HG02884 (cell line): ENCODE measurements at regions not wholly inside any gene's neighbourhood (a gene's known extent, or its start where the extent isn't known, plus 50 kb on each side); places are given as distances from the start of the nearest gene placed in this dataset.

ENCODE experiments used
- ATAC-seq: cut with Tn5 transposase; IDR thresholded peaks from one replicate; pipeline ENCODE4 v1.9.1; 2021; ENCODE audit warnings: mild to moderate bottlenecking, moderate library complexity; ENCODE audit not compliant: unreplicated experiment

DNA sequence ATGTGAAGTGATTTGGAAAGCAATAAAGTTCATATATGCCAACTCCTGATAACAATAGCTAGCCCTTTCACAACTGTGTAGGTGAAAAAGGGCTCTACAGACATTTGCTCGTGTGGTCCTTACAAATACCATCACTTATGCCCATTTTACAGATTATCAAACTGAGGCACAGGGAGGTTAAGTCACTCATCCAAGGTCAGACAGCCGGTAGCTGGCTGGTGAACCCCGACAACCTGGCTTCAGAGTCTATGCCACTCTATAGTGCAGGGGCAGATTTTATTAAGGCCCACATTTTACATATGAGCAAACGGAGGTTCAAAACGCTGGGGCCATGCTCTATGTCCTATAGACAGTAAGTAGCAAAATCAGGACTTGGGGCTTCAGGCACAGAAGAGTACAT lies 280.5 kb downstream of the RRAGC start:
- no peak for ATAC-seq

DNA sequence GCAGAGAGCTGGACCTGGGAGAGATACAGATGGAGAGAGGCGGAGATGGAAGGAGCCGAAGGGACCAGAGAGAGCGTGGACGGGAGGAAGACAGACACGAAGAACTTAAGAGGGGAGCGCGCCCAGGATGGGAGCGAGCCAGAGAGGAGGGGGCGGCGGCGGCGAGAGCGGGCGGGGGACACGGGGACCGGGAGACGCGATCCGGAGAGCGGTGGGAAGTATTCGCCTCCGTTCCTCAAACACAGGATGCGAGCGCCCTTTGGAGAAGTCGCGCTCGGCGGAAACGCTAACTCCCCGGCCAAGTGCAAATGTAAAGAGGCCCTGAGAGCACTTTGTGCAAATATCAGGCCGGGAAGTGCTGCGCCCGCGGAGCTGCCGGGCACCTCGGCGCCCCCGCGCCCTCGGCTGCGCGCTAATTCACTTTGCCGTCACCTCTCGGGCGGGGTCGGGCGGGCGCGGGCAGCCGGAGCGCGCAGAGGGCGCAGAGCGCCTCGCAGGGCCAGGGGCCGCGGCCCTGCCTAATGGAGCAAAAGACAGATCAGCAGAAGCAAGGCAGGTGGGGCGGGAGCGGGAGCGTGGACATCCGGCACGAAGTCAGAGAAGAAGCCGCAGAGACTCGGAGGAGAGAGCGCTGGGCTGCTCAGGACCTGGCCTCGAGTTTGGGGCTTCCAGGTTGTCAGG lies 281.2 kb downstream of the RRAGC start:
- no peak for ATAC-seq

DNA sequence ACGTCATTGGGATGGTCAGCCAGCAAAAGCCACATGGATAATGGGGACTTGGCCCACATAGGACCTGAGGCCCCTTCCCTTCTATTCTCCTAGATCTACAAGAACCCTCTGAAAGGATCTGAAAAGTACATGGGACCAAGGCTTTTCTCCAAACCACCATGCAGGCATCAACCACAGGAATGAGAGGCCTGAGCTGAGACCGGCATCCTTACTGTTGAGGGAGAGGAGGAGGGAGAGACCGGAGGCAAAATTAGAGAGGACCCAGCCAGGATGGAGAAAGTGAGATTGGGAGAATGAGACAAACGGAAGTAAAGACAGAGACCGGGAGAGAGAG lies 281.7 kb downstream of the RRAGC start:
- ATAC-seq: no peak

DNA sequence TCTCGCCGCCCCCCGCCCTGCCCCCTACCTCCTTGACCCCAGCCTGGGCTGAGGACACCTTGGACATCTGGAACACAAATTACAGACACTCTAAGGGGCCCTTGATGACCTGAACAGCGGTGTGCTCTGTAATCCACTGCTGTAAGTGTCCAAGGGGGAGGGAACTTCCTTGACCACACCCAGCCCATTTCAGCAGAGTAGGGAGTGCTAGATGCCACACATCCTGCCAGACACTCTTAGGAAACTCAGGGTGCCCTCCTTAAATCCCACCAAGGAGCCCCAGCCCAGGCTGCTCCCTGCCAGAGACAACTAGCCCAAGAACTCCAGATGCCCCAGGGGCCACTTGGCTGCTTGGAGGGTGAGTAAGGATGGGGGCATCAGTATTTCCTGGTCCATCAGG lies 282.2 kb downstream of the RRAGC start:
- ATAC-seq: no peak

DNA sequence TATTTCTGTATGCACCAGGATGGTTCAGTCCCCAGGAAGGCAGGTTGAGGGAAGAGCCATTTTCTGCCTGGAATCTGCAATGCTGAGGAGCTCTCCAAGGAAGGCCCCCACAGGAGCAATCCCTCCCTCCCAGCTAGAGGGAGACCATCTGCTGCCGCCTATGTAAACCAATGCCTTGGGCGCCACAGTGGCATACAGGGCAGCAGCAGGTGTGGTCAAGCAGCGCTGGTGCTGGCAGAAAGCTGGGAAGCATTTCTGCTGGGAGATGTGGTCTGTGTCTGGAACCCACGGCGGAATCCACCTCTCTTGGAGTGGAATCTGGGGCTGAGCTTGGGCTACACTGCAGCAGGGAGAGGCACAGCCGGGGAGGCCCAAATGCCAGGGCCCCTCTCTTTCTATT lies 283.3 kb downstream of the RRAGC start:
- no peak for ATAC-seq

DNA sequence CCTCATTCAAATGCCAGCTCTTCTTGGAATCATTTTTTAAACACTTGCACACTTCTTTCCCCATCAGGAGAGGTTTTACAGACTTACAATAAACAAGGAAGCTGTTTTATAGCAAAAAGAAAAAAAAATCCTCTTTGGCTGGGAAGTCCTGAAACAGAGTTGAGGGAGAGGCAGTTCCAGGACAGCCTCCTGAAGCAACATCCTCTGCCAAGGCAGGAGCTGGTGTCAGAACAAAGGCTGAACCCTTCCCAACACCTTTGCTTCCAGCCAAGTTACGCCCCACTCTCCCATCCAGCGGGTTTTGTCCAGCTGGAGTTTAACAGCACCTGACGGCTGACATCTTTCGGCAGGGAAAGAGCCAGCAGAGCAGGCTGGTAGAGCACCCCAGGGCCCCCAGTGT lies 287.8 kb downstream of the RRAGC start:
- no peak for ATAC-seq

DNA sequence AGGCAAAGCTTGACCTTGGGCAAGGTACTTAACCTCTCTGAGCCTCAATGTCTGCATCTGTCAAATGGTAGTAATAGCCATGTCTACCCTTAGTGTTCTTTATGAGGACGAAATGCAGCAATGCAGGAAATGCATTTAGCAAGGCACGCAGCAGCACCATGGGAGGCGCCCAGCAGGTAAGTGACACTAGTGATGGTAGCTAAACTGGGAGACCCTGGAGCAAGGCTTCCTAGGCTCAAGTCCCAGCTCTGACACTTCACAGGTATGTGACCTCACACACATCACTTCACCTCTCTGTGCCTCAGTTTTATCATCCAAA lies 289.0 kb downstream of the RRAGC start:
- ATAC-seq: no peak

DNA sequence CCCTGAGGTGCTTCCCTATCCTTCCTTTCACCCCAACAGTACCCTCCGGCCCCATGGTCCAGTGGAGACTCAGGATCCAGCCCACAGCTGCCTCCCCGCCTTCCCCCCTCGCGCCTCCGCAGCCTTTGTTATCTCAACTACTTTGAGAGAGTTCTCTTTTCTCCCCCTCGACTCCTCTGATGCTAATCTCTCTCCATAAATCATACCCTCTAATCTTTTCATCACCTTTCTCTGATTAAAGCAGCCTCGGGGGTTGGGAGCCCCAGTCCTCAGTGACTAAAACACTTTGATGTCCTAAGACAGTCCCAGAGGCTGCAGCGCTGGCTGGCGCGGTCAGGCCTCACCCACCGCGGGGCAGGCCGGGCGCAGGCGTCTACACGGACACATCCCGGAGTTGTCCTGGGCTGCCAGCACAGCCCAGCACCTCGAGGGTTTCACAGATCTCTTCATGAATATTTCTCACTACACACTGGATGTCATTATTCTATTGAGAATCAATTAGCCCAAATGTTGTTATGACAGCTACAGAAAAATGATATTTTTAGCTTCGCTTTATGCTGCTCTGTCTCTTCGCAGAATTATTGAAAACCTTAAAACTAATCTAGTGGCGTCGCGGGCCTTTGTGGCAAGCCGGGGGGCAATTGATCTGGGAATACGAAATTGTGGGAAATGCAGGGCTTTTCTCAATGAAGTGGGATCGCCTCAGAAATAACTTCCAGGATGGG lies 289.5 kb downstream of the RRAGC start:
- ATAC-seq: no peak

DNA sequence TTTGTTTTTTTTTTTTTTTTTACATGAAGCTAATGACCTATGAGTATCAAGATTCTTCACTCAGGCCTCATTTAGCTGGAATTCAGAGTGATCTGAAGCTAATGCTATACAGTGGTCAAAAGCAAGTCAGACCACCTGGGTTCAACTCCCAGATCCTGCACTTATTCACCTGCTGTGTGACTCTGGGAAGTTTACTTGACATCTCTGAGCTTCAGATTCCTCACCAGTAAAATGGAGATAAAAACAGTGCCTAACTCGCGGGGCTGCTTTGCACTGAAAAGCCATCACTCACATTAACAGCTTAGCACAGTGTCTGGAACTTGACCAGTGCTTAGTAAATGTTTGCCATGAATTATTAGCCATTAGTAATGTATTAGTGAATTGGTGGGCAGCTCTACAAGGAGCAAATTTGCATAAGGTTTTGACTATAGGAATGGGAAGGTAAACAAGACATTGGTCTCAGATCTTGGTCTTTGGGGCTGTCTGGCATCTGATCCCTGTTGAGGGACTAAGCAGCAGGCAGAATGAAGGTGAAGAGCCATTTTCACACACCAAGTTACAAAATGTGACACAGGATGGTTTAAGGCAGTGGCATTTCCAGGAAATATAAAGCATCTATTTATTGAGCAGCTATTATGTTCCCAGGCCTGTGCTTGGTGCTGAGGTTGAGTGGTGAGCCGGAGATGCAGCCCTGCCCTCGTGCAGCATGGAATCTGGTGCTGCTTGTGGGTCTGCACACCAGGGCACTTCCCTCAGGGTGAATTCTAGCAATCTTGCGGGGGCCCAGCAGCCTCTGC lies 291.3 kb downstream of the RRAGC start:
- ATAC-seq: no peak

DNA sequence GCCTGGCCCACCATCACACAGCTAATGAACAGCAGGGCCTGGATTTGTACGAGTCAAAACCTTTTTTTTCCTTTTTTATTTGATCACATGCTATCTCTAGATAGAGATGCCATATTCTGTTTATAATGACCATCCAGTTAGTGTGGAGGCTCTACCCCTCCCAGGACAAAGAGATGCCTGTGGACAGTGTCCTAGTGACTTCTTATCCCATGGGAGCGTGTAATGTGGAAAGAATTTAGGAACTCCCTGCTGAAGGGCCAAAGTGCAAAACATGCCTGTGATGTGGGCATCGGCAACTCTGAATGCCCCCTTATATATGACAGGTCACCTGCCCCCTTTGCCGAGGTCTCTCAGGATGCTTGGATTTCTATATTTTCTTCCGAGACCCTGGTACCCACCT lies 292.2 kb downstream of the RRAGC start:
- no peak for ATAC-seq

DNA sequence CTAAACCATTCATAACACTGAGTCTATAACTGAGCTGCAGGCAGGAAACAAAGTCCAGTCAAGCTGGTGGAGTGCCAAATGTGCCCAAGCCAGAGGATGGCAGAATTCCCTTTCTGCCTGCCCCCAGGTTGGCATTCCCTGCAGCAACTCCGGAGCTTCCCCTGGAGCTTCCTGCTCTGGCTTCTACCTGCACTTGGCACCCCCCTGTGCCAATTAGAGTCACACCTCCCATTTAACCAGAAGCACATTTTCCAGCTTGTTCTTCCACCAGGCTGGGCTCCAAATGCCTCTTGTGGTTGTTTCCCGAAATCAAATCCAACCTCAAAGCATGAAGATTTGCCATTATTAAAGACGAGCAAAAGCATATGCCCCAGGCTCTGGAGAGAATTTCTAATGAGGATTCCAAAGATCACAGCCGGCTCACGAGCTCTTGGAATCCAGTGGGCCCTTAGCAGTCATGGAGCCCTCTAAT lies 294.5 kb downstream of the RRAGC start:
- ATAC-seq: no peak

DNA sequence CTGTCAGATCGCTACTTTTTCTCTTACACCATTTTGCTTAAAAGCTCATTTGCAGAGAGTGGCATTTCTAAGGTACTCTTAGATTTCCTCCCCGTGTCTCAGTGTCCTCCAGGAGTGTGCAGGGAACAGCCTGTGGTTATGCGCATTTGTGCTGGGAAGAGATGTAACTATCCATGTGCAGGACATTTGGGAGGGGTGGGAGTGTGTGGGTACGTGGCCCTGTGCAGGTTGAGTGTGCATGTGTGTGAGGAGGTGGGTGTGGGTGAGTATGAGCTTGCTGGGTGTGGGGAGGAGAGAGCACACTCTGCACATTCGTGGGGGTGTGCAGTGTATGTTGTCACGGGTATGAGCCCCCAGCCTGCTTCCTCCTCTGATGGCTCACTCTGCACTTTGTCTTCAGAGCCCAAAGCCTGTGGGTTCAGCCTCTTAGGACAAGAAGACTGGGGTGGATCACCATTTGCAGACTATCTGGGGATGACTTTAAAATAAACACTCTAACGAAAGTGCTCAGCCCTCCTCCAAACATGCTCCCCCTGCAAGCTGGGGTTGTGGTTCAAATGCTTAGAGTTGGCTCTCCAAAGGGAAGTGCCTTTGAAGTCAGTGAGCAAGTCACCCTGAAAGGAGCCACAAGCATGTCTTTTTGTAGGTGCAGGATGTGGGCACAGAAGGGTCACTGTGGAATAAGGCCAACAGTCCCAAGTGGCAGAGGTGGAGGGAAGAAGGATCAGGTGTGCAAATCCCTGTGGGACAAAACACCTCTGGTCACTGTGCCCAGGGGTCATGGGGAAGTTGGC lies 295.4 kb downstream of the RRAGC start:
- no peak for ATAC-seq

DNA sequence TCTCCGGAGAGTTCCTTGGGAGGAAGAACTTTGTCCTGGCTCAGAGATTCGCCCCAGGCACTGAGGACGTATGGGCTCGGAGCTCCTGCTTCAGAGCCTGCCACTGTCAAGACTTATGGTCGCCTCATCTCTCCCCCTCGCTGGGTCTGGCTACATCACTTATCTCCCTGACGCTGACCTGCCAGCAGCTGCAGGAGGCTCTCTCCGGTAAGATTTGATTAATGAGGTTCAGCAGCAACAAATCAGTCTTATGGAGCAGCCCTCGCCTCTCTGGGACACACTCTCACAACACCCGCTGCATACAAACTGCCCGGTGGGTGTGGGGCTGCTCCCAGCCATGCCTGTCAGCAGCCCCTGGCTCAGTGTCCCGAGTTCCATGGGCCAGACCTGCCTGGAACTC lies 297.8 kb downstream of the RRAGC start:
- ATAC-seq: no peak

DNA sequence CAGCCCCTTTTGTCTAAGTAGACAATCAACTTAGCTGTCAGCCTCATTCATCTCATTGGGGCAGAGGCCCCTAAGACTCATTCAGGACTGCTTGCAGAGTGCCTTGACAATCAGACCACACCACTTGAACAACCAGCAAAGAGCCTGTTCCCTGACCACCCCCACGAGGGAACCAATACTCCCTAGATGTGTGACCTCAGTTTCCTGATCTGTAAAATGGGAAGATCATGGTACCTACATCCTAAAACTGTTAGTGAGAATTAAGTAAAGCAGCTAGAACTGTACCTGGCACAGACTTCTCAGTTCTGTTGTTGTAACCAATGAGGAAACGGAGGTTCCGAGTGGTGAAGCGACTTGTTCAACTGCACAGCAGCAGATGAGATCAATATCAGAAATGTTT lies 298.5 kb downstream of the RRAGC start:
- no peak for ATAC-seq

DNA sequence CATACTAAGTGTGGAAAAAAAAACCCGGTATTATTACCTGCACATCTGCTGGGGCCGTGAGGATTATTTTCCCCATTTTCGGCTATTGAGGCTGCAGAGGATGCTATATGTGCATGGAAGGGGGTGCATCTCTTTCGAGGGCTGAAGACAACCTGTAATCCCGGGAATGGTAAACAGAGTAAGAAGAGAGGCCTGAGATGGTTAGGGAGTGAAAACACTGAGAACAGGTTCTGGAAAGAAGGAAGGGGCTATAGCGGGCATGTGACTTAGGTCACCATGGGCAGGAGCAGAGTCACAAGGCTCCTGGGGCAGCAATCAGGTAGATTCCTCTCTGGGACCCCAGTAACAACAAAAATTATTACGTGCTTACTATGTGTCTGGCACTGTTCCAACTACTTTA lies 299.1 kb downstream of the RRAGC start:
- ATAC-seq: no peak

DNA sequence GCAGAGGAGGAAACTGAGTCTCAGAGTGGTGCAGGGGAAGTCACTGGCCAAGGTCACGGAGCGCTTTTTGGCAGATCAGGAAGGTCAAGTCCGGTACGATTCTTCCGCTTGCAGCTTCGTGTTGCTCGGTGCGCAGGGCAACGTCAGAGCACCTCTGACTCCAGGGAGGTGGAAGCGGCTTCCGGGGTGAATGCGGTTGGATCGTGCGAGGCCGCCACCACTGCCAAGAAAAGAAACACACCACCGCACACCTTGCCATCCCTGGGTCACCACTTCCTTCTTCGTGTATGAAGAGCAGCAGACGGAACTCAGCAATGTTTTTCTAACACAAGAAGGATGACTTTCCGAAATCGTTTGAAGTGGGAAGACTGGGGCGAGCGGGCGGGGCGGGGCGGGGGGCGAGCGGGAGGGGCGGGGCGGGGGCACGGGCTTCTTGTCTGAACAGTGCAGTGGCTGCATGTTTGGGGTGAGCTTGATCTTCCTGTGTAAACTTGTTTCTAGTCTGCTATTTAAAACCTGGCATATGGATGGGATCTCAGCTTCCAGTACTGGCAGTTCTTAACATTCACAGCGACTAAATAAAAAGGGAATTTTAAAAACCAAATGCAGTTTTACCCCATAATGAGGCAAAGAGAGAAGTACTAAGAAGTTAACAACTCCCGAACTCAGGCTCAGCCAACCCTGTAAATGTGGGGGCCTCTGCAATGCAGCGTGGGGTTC lies 300.0 kb downstream of the RRAGC start:
- ATAC-seq: no peak

DNA sequence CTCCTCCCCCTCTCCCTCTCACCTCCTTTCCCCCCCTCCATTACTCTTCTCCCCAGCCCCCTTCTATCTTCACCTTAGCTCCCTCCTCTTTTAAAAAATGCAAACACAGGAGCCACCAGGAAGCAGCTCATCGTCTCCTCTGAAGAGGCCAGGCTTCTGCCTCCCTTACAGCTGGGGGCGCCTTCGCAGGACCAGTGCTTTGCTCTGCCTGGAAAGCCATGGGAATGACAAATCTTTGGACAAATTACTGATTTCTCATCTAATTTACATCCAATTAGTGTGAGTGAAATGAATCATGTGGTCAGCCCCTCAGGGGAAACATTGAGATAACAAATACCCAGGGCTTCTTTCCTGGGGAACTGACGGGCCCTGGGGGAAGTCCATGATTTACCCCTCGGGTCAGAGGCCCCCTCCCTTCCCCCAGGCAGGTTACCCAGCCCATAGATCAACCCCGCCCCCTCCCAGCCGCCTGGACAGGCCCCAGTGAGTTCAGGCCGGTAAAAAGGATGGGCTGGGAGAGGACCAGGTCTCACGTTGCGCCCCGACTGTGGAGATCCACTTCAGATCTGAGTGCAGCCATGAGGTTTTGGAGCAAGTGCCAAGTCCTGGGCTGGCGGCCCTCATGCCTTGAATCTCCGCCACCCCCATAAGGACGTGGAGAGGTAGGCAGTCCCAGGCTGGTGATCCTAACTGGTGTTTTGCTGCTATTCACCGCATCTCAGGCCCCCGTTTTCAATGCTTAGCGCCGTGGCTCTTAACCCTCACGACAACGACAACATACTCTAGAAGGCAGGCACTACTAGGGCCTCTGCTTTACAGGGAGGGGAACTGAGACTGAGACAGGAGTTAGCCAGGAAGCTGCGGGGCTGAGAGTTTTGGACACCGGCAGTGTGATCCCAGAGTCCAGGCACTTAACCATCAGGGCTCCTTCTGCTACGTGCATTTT lies 300.8 kb downstream of the RRAGC start:
- ATAC-seq: no peak

DNA sequence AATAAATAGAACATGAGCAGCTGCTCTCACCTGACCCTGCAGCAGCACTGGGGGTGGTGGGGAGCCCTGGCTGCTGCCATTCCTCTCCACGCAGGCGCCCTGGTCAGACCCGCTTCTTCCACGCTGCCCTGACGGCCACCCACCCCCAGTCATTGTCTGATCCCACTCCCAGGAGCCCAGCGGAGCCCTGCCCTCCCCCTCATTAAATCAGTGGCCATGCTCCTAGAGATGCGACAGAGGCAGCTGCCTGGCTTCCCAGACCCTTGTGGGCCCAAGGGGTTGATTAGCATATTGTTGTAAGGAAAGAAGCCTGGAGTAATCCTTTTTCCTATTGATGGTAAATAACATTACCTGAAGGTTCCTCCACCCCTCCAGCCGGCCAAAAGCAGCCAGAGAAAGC lies 301.5 kb downstream of the RRAGC start:
- no peak for ATAC-seq

DNA sequence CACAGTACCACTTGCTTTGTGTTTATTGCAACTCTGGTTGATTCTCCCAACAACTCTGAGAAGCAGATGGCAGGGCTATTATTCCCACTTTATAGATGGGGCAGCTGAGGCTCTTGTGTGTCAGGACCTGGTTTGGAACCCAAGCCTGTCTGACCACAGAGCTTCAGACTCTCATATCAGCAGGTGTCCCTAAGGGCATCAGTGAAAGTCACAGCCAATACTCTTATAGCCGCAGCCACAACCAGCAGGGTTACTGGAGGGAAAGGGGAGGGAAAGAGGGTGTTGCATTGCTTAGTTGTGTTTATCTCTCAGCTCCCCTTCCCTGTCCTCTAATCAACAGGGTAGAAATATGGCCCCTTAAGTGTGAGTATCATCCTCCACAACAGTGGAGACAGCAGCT lies 304.0 kb downstream of the RRAGC start:
- no peak for ATAC-seq

DNA sequence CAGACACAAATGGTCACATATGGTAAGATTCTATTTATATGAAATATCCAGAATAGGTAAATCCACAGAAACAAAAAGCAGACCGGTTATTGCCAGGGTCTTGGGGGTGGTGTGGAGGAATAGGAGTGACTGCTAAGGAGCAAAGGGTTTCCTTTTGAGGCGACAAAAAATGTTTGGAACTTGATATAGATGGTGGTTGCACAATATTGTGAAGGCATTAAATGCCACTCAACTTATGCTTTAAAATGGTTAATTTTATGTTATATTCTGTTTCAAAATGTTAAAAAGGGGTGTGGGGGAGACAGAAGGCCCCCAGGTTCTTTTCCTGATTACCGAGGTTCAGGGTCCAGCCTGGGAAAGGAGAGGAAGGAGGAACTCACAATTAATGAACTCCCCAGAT lies 304.4 kb downstream of the RRAGC start:
- no peak for ATAC-seq
